CD4-positive, alpha-beta memory T cell (primary cell): ENCODE measurements at regions not wholly inside any gene's neighbourhood (a gene's known extent, or its start where the extent isn't known, plus 50 kb on each side); places are given as distances from the start of the nearest gene placed in this dataset.

Source experiments
- CTCF ChIA-PET: fragments of 350-600 bp; sonication (Branson Sonifier 250); formaldehyde crosslinking; loops from one replicate; lab custom pipeline; 2021; ENCODE audit warnings: inconsistent platforms; ENCODE audit not compliant: partially characterized antibody; lab: Charles Lee
- POLR2A ChIA-PET: fragments of 350-600 bp; sonication (Branson Sonifier 250); formaldehyde crosslinking; loops from one replicate; lab custom pipeline; 2021; ENCODE audit not compliant: partially characterized antibody; lab: Charles Lee
- DNase-seq, 5 donors: peaks; one replicate each; pipeline versions ENCODE4 v3.0.0 to v3.0.0-alpha.2; 2020 to 2022; ENCODE audit warnings: mixed read lengths in 1 of 5
- H3K27ac ChIP-seq: one replicate; pipeline ENCODE4 v1.7.0; 2013; ENCODE audit warnings: low read depth, low read length
- H3K27me3 ChIP-seq: 2 replicates; pipeline ENCODE4 v1.7.0; 2013; ENCODE audit warnings: mild to moderate bottlenecking, low read length, moderate library complexity; ENCODE audit not compliant: insufficient read depth
- H3K36me3 ChIP-seq: 2 replicates; pipeline ENCODE4 v1.7.0; 2013; ENCODE audit warnings: mild to moderate bottlenecking, low read length, moderate library complexity; ENCODE audit not compliant: insufficient read depth
- H3K4me1 ChIP-seq: 2 replicates; pipeline ENCODE4 v1.7.0; 2013; ENCODE audit warnings: mild to moderate bottlenecking, low read length, moderate library complexity; ENCODE audit not compliant: insufficient read depth
- H3K4me3 ChIP-seq, 2 donors: one replicate each; pipeline ENCODE4 v1.7.0; 2013; ENCODE audit warnings: low read length in 2 of 2, mild to moderate bottlenecking in 1 of 2
- H3K9me3 ChIP-seq, 2 donors: one replicate each; pipeline ENCODE4 v1.7.0; 2013; ENCODE audit warnings: low read length in 2 of 2, control low read depth in 1 of 2; ENCODE audit not compliant: control insufficient read depth in 1 of 2
- H3K27ac Mint-ChIP-seq, 7 donors: one replicate each; pipeline ENCODE4 v1.8.0; 2020 to 2021; ENCODE audit warnings: mixed read lengths in 7 of 7, mild to moderate bottlenecking in 6 of 7, inconsistent platforms in 3 of 7, moderate library complexity in 3 of 7
- H3K27me3 Mint-ChIP-seq, 2 donors: one replicate each; pipeline ENCODE4 v1.8.0; 2020 to 2021; ENCODE audit warnings: mixed read lengths in 2 of 2
- H3K36me3 Mint-ChIP-seq, 2 donors: one replicate each; pipeline ENCODE4 v1.8.0; 2020 to 2021; ENCODE audit warnings: mixed read lengths in 2 of 2, inconsistent platforms in 1 of 2, mild to moderate bottlenecking in 1 of 2
- H3K4me1 Mint-ChIP-seq, 4 donors: one replicate each; pipeline ENCODE4 v1.8.0; 2020 to 2021; ENCODE audit warnings: mixed read lengths in 4 of 4, mild to moderate bottlenecking in 1 of 4
- H3K4me3 Mint-ChIP-seq, 8 donors: one replicate each; pipeline ENCODE4 v1.8.0; 2020 to 2021; ENCODE audit warnings: mixed read lengths in 8 of 8, mild to moderate bottlenecking in 7 of 8, moderate library complexity in 6 of 8, inconsistent platforms in 3 of 8
- H3K9me3 Mint-ChIP-seq, 8 donors: one replicate each; pipeline ENCODE4 v1.8.0; 2020 to 2021; ENCODE audit warnings: mixed read lengths in 8 of 8, mild to moderate bottlenecking in 5 of 8, inconsistent platforms in 3 of 8, moderate library complexity in 1 of 8
- intact Hi-C: fragments of 100-400 bp; cut with micrococcal nuclease; formaldehyde crosslinking; loops from one replicate; pipeline ENCODE4 v1.15.1; 2023

GRCh38 chr9:117535973-117536372 lies 121.1 kb upstream of the ASTN2 start:
- H3K9me3 ChIP-seq = no peaks in the 10 kb centered on the region
- H3K4me1 ChIP-seq = no peaks in the 10 kb centered on the region
- Mint-ChIP-seq H3K4me1 (no peaks in the 10 kb centered on the region), H3K27me3 (no peaks in the 10 kb centered on the region), H3K36me3 (no peaks in the 10 kb centered on the region), H3K27ac (no peak overlapping the region), H3K4me3 (no peak overlapping the region), H3K9me3 (peaks cover 0 to 5% (median 4%) of the 10 kb centered on the region in 8 donors)
- intact Hi-C loops = no loop called here
- CTCF ChIA-PET = no interaction called here
- no peak overlapping the region for H3K27ac ChIP-seq
- POLR2A ChIA-PET = no interaction called here
- DNase-seq = no peak
- H3K4me3 ChIP-seq = no peak overlapping the region
- H3K27me3 ChIP-seq = no peaks in the 10 kb centered on the region
- H3K36me3 ChIP-seq = no peaks in the 10 kb centered on the region

- no peaks in the 10 kb centered on the region for H3K36me3 ChIP-seq
- no peak overlapping the region for H3K4me3 ChIP-seq
- no peaks in the 10 kb centered on the region for H3K27me3 ChIP-seq
- no peaks in the 10 kb centered on the region for H3K36me3 Mint-ChIP-seq
- no peaks in the 10 kb centered on the region for H3K9me3 ChIP-seq
- ChIA-PET CTCF (no interaction called here), POLR2A (no interaction called here)
- H3K4me1 ChIP-seq = no peaks in the 10 kb centered on the region
- H3K27me3 Mint-ChIP-seq = no peaks in the 10 kb centered on the region
- peaks cover 0 to 6% (median 4%) of the 10 kb centered on the region in 8 donors for H3K9me3 Mint-ChIP-seq
- H3K4me1 Mint-ChIP-seq = no peaks in the 10 kb centered on the region
- no peak for DNase-seq
- H3K4me3 Mint-ChIP-seq = no peak overlapping the region
- H3K27ac ChIP-seq = no peak overlapping the region
- intact Hi-C loops = no loop called here
- no peak overlapping the region for H3K27ac Mint-ChIP-seq
These were observed 120.6 kb upstream of the ASTN2 start for GRCh38 chr9:117535434-117535833.

DNA sequence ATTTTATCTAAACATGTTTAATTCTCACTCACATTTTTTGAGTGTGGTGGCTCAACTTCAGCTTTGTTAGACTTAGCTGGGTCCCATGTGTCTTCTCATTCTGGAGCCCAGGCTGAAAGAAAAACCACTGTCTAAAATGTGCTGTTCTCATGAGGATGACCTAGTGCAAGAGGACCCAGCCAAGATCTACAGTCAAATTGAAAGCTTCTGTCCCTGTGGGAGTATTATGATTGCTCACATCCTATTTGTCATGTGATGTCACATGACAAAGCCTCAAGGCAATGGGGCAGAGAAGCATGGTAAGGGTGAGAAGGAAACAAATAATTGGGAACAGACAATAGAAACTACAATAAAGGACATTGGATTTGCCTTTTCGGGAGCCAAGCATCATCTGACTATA lies 113.4 kb upstream of the ASTN2 start:
- no peaks in the 10 kb centered on the region for H3K4me1 ChIP-seq
- intact Hi-C loops = no loop called here
- CTCF ChIA-PET = no interaction called here
- no peaks in the 10 kb centered on the region for H3K27me3 ChIP-seq
- Mint-ChIP-seq H3K27me3 (no peaks in the 10 kb centered on the region), H3K4me3 (no peak overlapping the region), H3K9me3 (peaks cover 0 to 5% (median 0%) of the 10 kb centered on the region in 8 donors), H3K4me1 (no peaks in the 10 kb centered on the region), H3K36me3 (no peaks in the 10 kb centered on the region), H3K27ac (no peak overlapping the region)
- no peak overlapping the region for H3K27ac ChIP-seq
- H3K36me3 ChIP-seq = no peaks in the 10 kb centered on the region
- no peak overlapping the region for H3K4me3 ChIP-seq
- no peak for DNase-seq
- no peaks in the 10 kb centered on the region for H3K9me3 ChIP-seq
- POLR2A ChIA-PET = no interaction called here

- Mint-ChIP-seq H3K4me3 (no peak overlapping the region), H3K27ac (no peak overlapping the region), H3K4me1 (no peaks in the 10 kb centered on the region), H3K9me3 (peaks cover 0 to 3% (median 0%) of the 10 kb centered on the region in 8 donors), H3K36me3 (no peaks in the 10 kb centered on the region), H3K27me3 (no peaks in the 10 kb centered on the region)
- H3K9me3 ChIP-seq = no peaks in the 10 kb centered on the region
- no peak overlapping the region for H3K4me3 ChIP-seq
- no peaks in the 10 kb centered on the region for H3K36me3 ChIP-seq
- ChIA-PET CTCF (no interaction called here), POLR2A (no interaction called here)
- no peaks in the 10 kb centered on the region for H3K27me3 ChIP-seq
- H3K4me1 ChIP-seq = no peaks in the 10 kb centered on the region
- intact Hi-C loops = no loop called here
- DNase-seq = no peak
- H3K27ac ChIP-seq = no peak overlapping the region
These were observed 111.8 kb upstream of the ASTN2 start for GRCh38 chr9:117526674-117527073.

DNA sequence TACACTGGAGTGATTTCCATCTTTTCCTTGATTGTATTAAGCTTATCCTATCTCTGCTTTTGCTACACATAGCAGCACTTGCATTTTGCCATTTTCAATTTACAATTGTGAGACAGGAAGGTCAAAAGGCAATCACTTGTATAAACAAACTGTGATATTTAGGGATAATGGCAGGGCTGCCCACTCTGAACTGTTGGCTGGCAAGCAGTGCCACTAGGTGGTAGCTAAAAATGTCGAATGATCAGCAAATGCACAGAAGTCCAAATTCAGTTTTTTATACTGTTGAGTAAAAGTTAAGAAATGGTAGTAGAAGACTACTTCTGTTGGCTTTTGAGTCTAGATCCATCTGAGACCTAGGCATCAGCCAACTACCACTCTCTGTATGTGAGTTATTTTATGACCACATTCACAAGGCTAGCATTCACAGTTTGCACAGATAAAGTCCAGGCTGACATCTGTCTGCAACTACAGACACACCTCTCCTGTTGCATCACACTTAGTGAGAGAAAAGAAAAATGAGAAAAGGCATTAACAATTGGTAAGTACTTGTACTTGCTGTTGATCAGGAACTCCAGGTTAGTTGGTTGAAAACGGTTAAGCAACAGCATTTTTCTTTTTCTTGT lies 108.8 kb upstream of the ASTN2 start:
- Mint-ChIP-seq H3K27ac (no peak overlapping the region), H3K36me3 (no peaks in the 10 kb centered on the region), H3K4me3 (peak overlapping the region in 1 of 8 donors; percentile 9), H3K27me3 (peaks cover 0 to 5% of the 10 kb centered on the region in 2 donors), H3K9me3 (peaks cover 0 to 6% (median 2%) of the 10 kb centered on the region in 8 donors), H3K4me1 (no peaks in the 10 kb centered on the region)
- H3K4me1 ChIP-seq = no peaks in the 10 kb centered on the region
- no peaks in the 10 kb centered on the region for H3K9me3 ChIP-seq
- H3K36me3 ChIP-seq = no peaks in the 10 kb centered on the region
- intact Hi-C loops = no loop called here
- ChIA-PET POLR2A (no interaction called here), CTCF (no interaction called here)
- no peak overlapping the region for H3K4me3 ChIP-seq
- no peak for DNase-seq
- H3K27me3 ChIP-seq = no peaks in the 10 kb centered on the region
- H3K27ac ChIP-seq = no peak overlapping the region

- Mint-ChIP-seq H3K4me3 (no peak overlapping the region), H3K36me3 (no peaks in the 10 kb centered on the region), H3K27me3 (peaks cover 0 to 5% of the 10 kb centered on the region in 2 donors), H3K4me1 (no peaks in the 10 kb centered on the region), H3K27ac (no peak overlapping the region), H3K9me3 (peaks cover 0 to 12% (median 7%) of the 10 kb centered on the region in 8 donors)
- Histone ChIP-seq H3K4me1 (no peaks in the 10 kb centered on the region), H3K27ac (no peak overlapping the region), H3K36me3 (no peaks in the 10 kb centered on the region), H3K4me3 (no peak overlapping the region), H3K9me3 (no peaks in the 10 kb centered on the region), H3K27me3 (no peaks in the 10 kb centered on the region)
- no peak for DNase-seq
- POLR2A ChIA-PET = no interaction called here
- CTCF ChIA-PET = no interaction called here
- intact Hi-C loops = no loop called here
These were observed 106.4 kb upstream of the ASTN2 start for GRCh38 chr9:117521293-117521692.

GRCh38 chr9:117516676-117517632 lies 102.1 kb upstream of the ASTN2 start:
- no peak overlapping the region for H3K4me3 ChIP-seq
- DNase-seq = no peak
- H3K4me1 ChIP-seq = no peaks in the 10 kb centered on the region
- no peaks in the 10 kb centered on the region for H3K36me3 ChIP-seq
- H3K27me3 Mint-ChIP-seq = peaks cover 0 to 6% of the 10 kb centered on the region in 2 donors
- no peaks in the 10 kb centered on the region for H3K27me3 ChIP-seq
- POLR2A ChIA-PET = no interaction called here
- H3K9me3 ChIP-seq = no peaks in the 10 kb centered on the region
- peak overlapping the region in 1 of 7 donors; percentile 37 for H3K27ac Mint-ChIP-seq
- no peaks in the 10 kb centered on the region for H3K4me1 Mint-ChIP-seq
- CTCF ChIA-PET = interaction anchor here (1.7 kb wide), 1 partner anchor 30 kb away, joined by 4 read pairs; no protein-coding TSS in a partner anchor
- no peaks in the 10 kb centered on the region for H3K36me3 Mint-ChIP-seq
- intact Hi-C loops = no loop called here
- no peak overlapping the region for H3K4me3 Mint-ChIP-seq
- peaks cover 0 to 13% (median 7%) of the 10 kb centered on the region in 8 donors for H3K9me3 Mint-ChIP-seq
- no peak overlapping the region for H3K27ac ChIP-seq
